Neuronal stem cell (in vitro differentiated cells): ENCODE measurements at regions not wholly inside any gene's neighbourhood (a gene's known extent, or its start where the extent isn't known, plus 50 kb on each side); places are given as distances from the start of the nearest gene placed in this dataset.
A peak's percentile ranks its signal among the peaks of the same experiment; 100 is the strongest.

Source experiments
- DNase-seq: peaks from one replicate; pipeline ENCODE4 v3.0.0-alpha.2; 2013; ENCODE audit warnings: low spot score
- H2AFZ ChIP-seq: one replicate; pipeline ENCODE4 v1.6.1; 2013; ENCODE audit warnings: mild to moderate bottlenecking, low read length, inconsistent platforms
- H2AK5ac ChIP-seq: 2 replicates; pipeline ENCODE4 v1.6.1; 2013; ENCODE audit warnings: low read depth, mild to moderate bottlenecking, inconsistent platforms, low read length, moderate library complexity, mixed read lengths
- H2BK120ac ChIP-seq: 2 replicates; pipeline ENCODE4 v1.6.1; 2013; ENCODE audit warnings: low read depth, mild to moderate bottlenecking, inconsistent platforms, low read length, moderate library complexity, mixed read lengths
- H2BK12ac ChIP-seq: one replicate; pipeline ENCODE4 v1.6.1; 2013; ENCODE audit warnings: low read length, inconsistent platforms
- H2BK15ac ChIP-seq: 2 replicates; pipeline ENCODE4 v1.6.1; 2013; ENCODE audit warnings: mild to moderate bottlenecking, low read length, inconsistent platforms, mixed read lengths
- H2BK5ac ChIP-seq: one replicate; pipeline ENCODE4 v1.6.1; 2013; ENCODE audit warnings: inconsistent platforms, mild to moderate bottlenecking, low read length, moderate library complexity
- H3K14ac ChIP-seq: one replicate; pipeline ENCODE4 v1.6.1; 2013; ENCODE audit warnings: low read length, inconsistent platforms
- H3K18ac ChIP-seq: 2 replicates; pipeline ENCODE4 v1.6.1; 2013; ENCODE audit warnings: low read length, inconsistent platforms
- H3K23ac ChIP-seq: 2 replicates; pipeline ENCODE4 v1.6.1; 2013; ENCODE audit warnings: low read depth, mild to moderate bottlenecking, mixed read lengths, low read length, inconsistent platforms; ENCODE audit not compliant: poor library complexity
- H3K27ac ChIP-seq: replicated peaks from 3 replicates; pipeline ENCODE4 v1.5.1; 2013; ENCODE audit warnings: low read length, inconsistent platforms
- H3K27me3 ChIP-seq, 3 experiments: 2 replicates each; pipeline ENCODE4 v1.6.1; 2013; ENCODE audit warnings: low read length in 3 of 3, mild to moderate bottlenecking in 2 of 3, inconsistent platforms in 1 of 3, low read depth in 1 of 3, mixed read lengths in 1 of 3, moderate library complexity in 1 of 3; ENCODE audit not compliant: control insufficient read depth in 3 of 3, insufficient read depth in 3 of 3
- H3K36me3 ChIP-seq, 2 donors: replicated peaks in 1 of 2; 2 replicates each; pipeline ENCODE4 v1.6.1; 2013; ENCODE audit warnings: low read length in 2 of 2; ENCODE audit not compliant: control insufficient read depth in 2 of 2, insufficient read depth in 2 of 2
- H3K4ac ChIP-seq: 2 replicates; pipeline ENCODE4 v1.6.1; 2013; ENCODE audit warnings: inconsistent platforms, mild to moderate bottlenecking, low read length, moderate library complexity
- H3K4me1 ChIP-seq, 2 donors: 1 replicate in 1 of 2; 2 replicates in 1 of 2; pipeline ENCODE4 v1.6.1; 2013; ENCODE audit warnings: low read length in 2 of 2, low read depth in 1 of 2; ENCODE audit not compliant: control insufficient read depth in 2 of 2, insufficient read depth in 1 of 2
- H3K4me2 ChIP-seq: one replicate; pipeline ENCODE4 v1.6.1; 2013; ENCODE audit warnings: mild to moderate bottlenecking, low read length, inconsistent platforms; ENCODE audit not compliant: insufficient read depth, poor library complexity, severe bottlenecking
- H3K4me3 ChIP-seq, 2 donors: 2 replicates each; pipeline ENCODE4 v1.5.1; 2013; ENCODE audit warnings: low read length in 2 of 2, mild to moderate bottlenecking in 2 of 2, inconsistent platforms in 1 of 2, moderate library complexity in 1 of 2
- H3K79me1 ChIP-seq: one replicate; pipeline ENCODE4 v1.6.1; 2013; ENCODE audit warnings: low read depth, mild to moderate bottlenecking, inconsistent platforms, low read length, moderate library complexity
- H3K9ac ChIP-seq: one replicate; pipeline ENCODE4 v1.6.1; 2013; ENCODE audit warnings: mild to moderate bottlenecking, low read depth, low read length, inconsistent platforms; ENCODE audit not compliant: poor library complexity
- H3K9me3 ChIP-seq, 2 donors: replicated peaks in 1 of 2; 2 replicates each; pipeline versions ENCODE3 to v1.6.1; 2013; ENCODE audit warnings: low read length in 2 of 2, mild to moderate bottlenecking in 2 of 2, inconsistent platforms in 1 of 2, low read depth in 1 of 2, mixed read lengths in 1 of 2, moderate library complexity in 1 of 2; ENCODE audit not compliant: control insufficient read depth in 2 of 2, insufficient read depth in 1 of 2
- H4K8ac ChIP-seq: one replicate; pipeline ENCODE4 v1.6.1; 2013; ENCODE audit warnings: low read depth, mild to moderate bottlenecking, inconsistent platforms, low read length, moderate library complexity
- H4K91ac ChIP-seq: one replicate; pipeline ENCODE4 v1.6.1; 2013; ENCODE audit warnings: low read length, low read depth, mild to moderate bottlenecking, inconsistent platforms; ENCODE audit not compliant: poor library complexity
- WGBS, 2 donors: extraction: QIAGEN DNeasy Blood & Tissue Kit; methylation state at CpG; one replicate each; pipeline ENCODE4 v1.1.7; 2013; ENCODE audit warnings: missing lambda C conversion rate in 2 of 2, mixed read lengths in 1 of 2; ENCODE audit not compliant: insufficient read length in 2 of 2, insufficient replicate concordance in 1 of 2; ENCODE audit errors: extremely low coverage in 2 of 2; 5-methylcytosine and 5-hydroxymethylcytosine counted together

GRCh38 chr21:25031750-25032149 is 575.5 kb downstream of the MRPL39 start:
- no peak overlapping the region for H2BK12ac ChIP-seq
- no peak overlapping the region for H3K27ac ChIP-seq
- no peak overlapping the region for H3K9ac ChIP-seq
- no peak overlapping the region for H3K4ac ChIP-seq
- H2BK5ac ChIP-seq, result no peak overlapping the region
- no peak overlapping the region for H2BK120ac ChIP-seq
- no peak overlapping the region for H2BK15ac ChIP-seq
- H3K9me3 ChIP-seq, result no peaks in the 10 kb centered on the region
- H3K14ac ChIP-seq, result no peak overlapping the region
- no peak overlapping the region for H2AK5ac ChIP-seq
- no peak overlapping the region for H4K8ac ChIP-seq
- no peak overlapping the region for H2AFZ ChIP-seq
- H4K91ac ChIP-seq, result no peak overlapping the region
- no peaks in the 10 kb centered on the region for H3K4me1 ChIP-seq
- no peaks in the 10 kb centered on the region for H3K36me3 ChIP-seq
- H3K4me3 ChIP-seq, result no peak overlapping the region
- H3K4me2 ChIP-seq, result no peak overlapping the region
- no peak overlapping the region for H3K18ac ChIP-seq
- no peaks in the 10 kb centered on the region for H3K79me1 ChIP-seq
- DNase-seq, result no peak
- H3K27me3 ChIP-seq, result no peaks in the 10 kb centered on the region
- no peak overlapping the region for H3K23ac ChIP-seq
- WGBS, 2 donors, result no CpG with 5 or more reads among the region's 5 CpGs

- Histone ChIP-seq H3K27ac (no peak overlapping the region), H3K4ac (no peak overlapping the region), H3K4me2 (no peak overlapping the region), H3K9me3 (peaks cover 0 to under 1% of the 10 kb centered on the region in 2 donors), H2AK5ac (no peak overlapping the region), H3K4me3 (no peak overlapping the region), H4K8ac (no peak overlapping the region), H3K18ac (no peak overlapping the region), H3K23ac (no peak overlapping the region), H4K91ac (no peak overlapping the region), H2BK12ac (no peak overlapping the region), H2AFZ (no peak overlapping the region), H2BK120ac (no peak overlapping the region), H2BK5ac (no peak overlapping the region), H3K9ac (no peak overlapping the region), H3K79me1 (no peaks in the 10 kb centered on the region), H2BK15ac (no peak overlapping the region), H3K36me3 (no peaks in the 10 kb centered on the region), H3K27me3 (no peaks in the 10 kb centered on the region), H3K14ac (no peak overlapping the region), H3K4me1 (no peaks in the 10 kb centered on the region)
- DNase-seq, result no peak
- WGBS, 2 donors, result no CpG with 5 or more reads among the region's 3 CpGs
Observed at GRCh38 chr21:25029580-25029979, 577.7 kb downstream of the MRPL39 start.

GRCh38 chr21:25025596-25025995 is 581.7 kb downstream of the MRPL39 start:
- no CpG with 5 or more reads among the region's 2 CpGs for WGBS, 2 donors
- no peak overlapping the region for H3K23ac ChIP-seq
- no peak overlapping the region for H3K4me3 ChIP-seq
- no peak overlapping the region for H2AFZ ChIP-seq
- no peak overlapping the region for H2BK120ac ChIP-seq
- no peak overlapping the region for H3K27ac ChIP-seq
- no peak overlapping the region for H2BK12ac ChIP-seq
- H4K91ac ChIP-seq, result no peak overlapping the region
- H3K9ac ChIP-seq, result no peak overlapping the region
- H2AK5ac ChIP-seq, result no peak overlapping the region
- H3K14ac ChIP-seq, result no peak overlapping the region
- H3K18ac ChIP-seq, result no peak overlapping the region
- peaks cover 0 to 3% of the 10 kb centered on the region in 2 donors for H3K9me3 ChIP-seq
- no peaks in the 10 kb centered on the region for H3K4me1 ChIP-seq
- H3K79me1 ChIP-seq, result no peaks in the 10 kb centered on the region
- no peak overlapping the region for H2BK5ac ChIP-seq
- H3K36me3 ChIP-seq, result no peaks in the 10 kb centered on the region
- H4K8ac ChIP-seq, result no peak overlapping the region
- no peak overlapping the region for H3K4ac ChIP-seq
- DNase-seq, result no peak
- no peaks in the 10 kb centered on the region for H3K27me3 ChIP-seq
- H3K4me2 ChIP-seq, result no peak overlapping the region
- no peak overlapping the region for H2BK15ac ChIP-seq

GRCh38 chr21:25024639-25025038 is 582.6 kb downstream of the MRPL39 start:
- no CpG with 5 or more reads among the region's 3 CpGs for WGBS, 2 donors

More at GRCh38 chr21:25024639-25025038, 582.6 kb downstream of the MRPL39 start:
- Histone ChIP-seq H4K8ac (no peak overlapping the region), H3K23ac (peak overlapping the region; percentile 52), H3K79me1 (no peaks in the 10 kb centered on the region), H2AFZ (no peak overlapping the region), H3K4ac (no peak overlapping the region), H3K27me3 (no peaks in the 10 kb centered on the region), H2BK120ac (no peak overlapping the region), H3K14ac (no peak overlapping the region), H2BK15ac (peak overlapping the region; percentile 33), H3K9me3 (peaks cover 0 to 3% of the 10 kb centered on the region in 2 donors), H3K36me3 (no peaks in the 10 kb centered on the region), H3K27ac (no peak overlapping the region), H3K4me3 (peak overlapping the region in 1 of 2 donors; percentile 6), H3K9ac (no peak overlapping the region), H2BK5ac (no peak overlapping the region), H4K91ac (no peak overlapping the region), H2AK5ac (no peak overlapping the region), H3K4me1 (no peaks in the 10 kb centered on the region), H3K4me2 (no peak overlapping the region), H2BK12ac (no peak overlapping the region), H3K18ac (no peak overlapping the region)
- no peak for DNase-seq
